ENCODE measurements at regions not wholly inside any gene's neighbourhood (a gene's known extent, or its start where the extent isn't known, plus 50 kb on each side); places are given as distances from the start of the nearest gene placed in this dataset.

- Histone ChIP-seq H3K9me3 (ENCODE audit: low read length) (no peaks in the 10 kb centered on the region), H3K27me3 (ENCODE audit: insufficient read depth, low read length) (no peaks in the 10 kb centered on the region), H3K4me3 (ENCODE audit: low read length) (no peak overlapping the region), H3K36me3 (ENCODE audit: insufficient read depth, low read length) (no peaks in the 10 kb centered on the region), H3K4me1 (ENCODE audit: insufficient read depth, low read length) (no peaks in the 10 kb centered on the region), H2AFZ (ENCODE audit: low read depth, low read length) (no peak overlapping the region)
Observed at GRCh38 chr14:47993883-47994282, 318.5 kb upstream of the MDGA2 start.

GRCh38 chr14:47988175-47988574, 312.8 kb upstream of the MDGA2 start:
- Histone ChIP-seq H3K36me3 (ENCODE audit: insufficient read depth, low read length) (no peaks in the 10 kb centered on the region), H3K9me3 (ENCODE audit: low read length) (no peaks in the 10 kb centered on the region), H3K4me1 (ENCODE audit: insufficient read depth, low read length) (no peaks in the 10 kb centered on the region), H3K4me3 (ENCODE audit: low read length) (no peak overlapping the region), H3K27me3 (ENCODE audit: insufficient read depth, low read length) (no peaks in the 10 kb centered on the region), H2AFZ (ENCODE audit: low read depth, low read length) (no peak overlapping the region)

- Histone ChIP-seq H3K36me3 (ENCODE audit: insufficient read depth, low read length) (no peaks in the 10 kb centered on the region), H3K4me1 (ENCODE audit: insufficient read depth, low read length) (no peaks in the 10 kb centered on the region), H3K9me3 (ENCODE audit: low read length) (no peaks in the 10 kb centered on the region), H3K4me3 (ENCODE audit: low read length) (no peak overlapping the region), H3K27me3 (ENCODE audit: insufficient read depth, low read length) (no peaks in the 10 kb centered on the region), H2AFZ (ENCODE audit: low read depth, low read length) (no peak overlapping the region)
Observed at GRCh38 chr14:47978871-47979270, 303.5 kb upstream of the MDGA2 start.

- Histone ChIP-seq H3K9me3 (ENCODE audit: low read length) (no peaks in the 10 kb centered on the region), H3K4me1 (ENCODE audit: insufficient read depth, low read length) (no peaks in the 10 kb centered on the region), H3K4me3 (ENCODE audit: low read length) (no peak overlapping the region), H2AFZ (ENCODE audit: low read depth, low read length) (no peak overlapping the region), H3K27me3 (ENCODE audit: insufficient read depth, low read length) (no peaks in the 10 kb centered on the region), H3K36me3 (ENCODE audit: insufficient read depth, low read length) (no peaks in the 10 kb centered on the region)
Observed at GRCh38 chr14:47976139-47976538, 300.7 kb upstream of the MDGA2 start.

GRCh38 chr14:47966076-47966810, 290.8 kb upstream of the MDGA2 start:
- H3K4me1 ChIP-seq (ENCODE audit: insufficient read depth, low read length), result peaks cover 2% of the 10 kb centered on the region
- H3K36me3 ChIP-seq (ENCODE audit: insufficient read depth, low read length), result no peaks in the 10 kb centered on the region
- no peak overlapping the region for H2AFZ ChIP-seq (ENCODE audit: low read depth, low read length)
- H3K27me3 ChIP-seq (ENCODE audit: insufficient read depth, low read length), result no peaks in the 10 kb centered on the region
- no peaks in the 10 kb centered on the region for H3K9me3 ChIP-seq (ENCODE audit: low read length)
- no peak overlapping the region for H3K4me3 ChIP-seq (ENCODE audit: low read length)

GRCh38 chr14:47961634-47962033, 286.2 kb upstream of the MDGA2 start:
- no peak overlapping the region for H3K4me3 ChIP-seq (ENCODE audit: low read length)
- no peaks in the 10 kb centered on the region for H3K27me3 ChIP-seq (ENCODE audit: insufficient read depth, low read length)
- H3K36me3 ChIP-seq (ENCODE audit: insufficient read depth, low read length), result no peaks in the 10 kb centered on the region
- peaks cover 2% of the 10 kb centered on the region for H3K4me1 ChIP-seq (ENCODE audit: insufficient read depth, low read length)
- peak overlapping the region; percentile 17 for H2AFZ ChIP-seq (ENCODE audit: low read depth, low read length)
- no peaks in the 10 kb centered on the region for H3K9me3 ChIP-seq (ENCODE audit: low read length)

- no peaks in the 10 kb centered on the region for H3K36me3 ChIP-seq (ENCODE audit: insufficient read depth, low read length)
- no peaks in the 10 kb centered on the region for H3K9me3 ChIP-seq (ENCODE audit: low read length)
- no peak overlapping the region for H3K4me3 ChIP-seq (ENCODE audit: low read length)
- no peaks in the 10 kb centered on the region for H3K27me3 ChIP-seq (ENCODE audit: insufficient read depth, low read length)
- no peak overlapping the region for H2AFZ ChIP-seq (ENCODE audit: low read depth, low read length)
- peaks cover 2% of the 10 kb centered on the region for H3K4me1 ChIP-seq (ENCODE audit: insufficient read depth, low read length)
Observed at GRCh38 chr14:47959740-47960139, 284.3 kb upstream of the MDGA2 start.

- Histone ChIP-seq H3K9me3 (ENCODE audit: low read length) (no peaks in the 10 kb centered on the region), H3K4me1 (ENCODE audit: insufficient read depth, low read length) (no peaks in the 10 kb centered on the region), H3K4me3 (ENCODE audit: low read length) (no peak overlapping the region), H2AFZ (ENCODE audit: low read depth, low read length) (no peak overlapping the region), H3K36me3 (ENCODE audit: insufficient read depth, low read length) (no peaks in the 10 kb centered on the region), H3K27me3 (ENCODE audit: insufficient read depth, low read length) (no peaks in the 10 kb centered on the region)
Observed at GRCh38 chr14:47949006-47949405, 273.6 kb upstream of the MDGA2 start.

- H3K36me3 ChIP-seq (ENCODE audit: insufficient read depth, low read length), result no peaks in the 10 kb centered on the region
- no peak overlapping the region for H2AFZ ChIP-seq (ENCODE audit: low read depth, low read length)
- H3K27me3 ChIP-seq (ENCODE audit: insufficient read depth, low read length), result no peaks in the 10 kb centered on the region
- no peaks in the 10 kb centered on the region for H3K9me3 ChIP-seq (ENCODE audit: low read length)
- H3K4me1 ChIP-seq (ENCODE audit: insufficient read depth, low read length), result no peaks in the 10 kb centered on the region
- no peak overlapping the region for H3K4me3 ChIP-seq (ENCODE audit: low read length)
Observed at GRCh38 chr14:47935332-47935731, 259.9 kb upstream of the MDGA2 start.

- H2AFZ ChIP-seq (ENCODE audit: low read depth, low read length), result no peak overlapping the region
- H3K36me3 ChIP-seq (ENCODE audit: insufficient read depth, low read length), result no peaks in the 10 kb centered on the region
- no peak overlapping the region for H3K4me3 ChIP-seq (ENCODE audit: low read length)
- no peaks in the 10 kb centered on the region for H3K4me1 ChIP-seq (ENCODE audit: insufficient read depth, low read length)
- no peaks in the 10 kb centered on the region for H3K27me3 ChIP-seq (ENCODE audit: insufficient read depth, low read length)
- H3K9me3 ChIP-seq (ENCODE audit: low read length), result no peaks in the 10 kb centered on the region
Observed at GRCh38 chr14:47929334-47929733, 253.9 kb upstream of the MDGA2 start.

- Histone ChIP-seq H3K4me1 (ENCODE audit: insufficient read depth, low read length) (no peaks in the 10 kb centered on the region), H3K9me3 (ENCODE audit: low read length) (no peaks in the 10 kb centered on the region), H3K27me3 (ENCODE audit: insufficient read depth, low read length) (no peaks in the 10 kb centered on the region), H3K4me3 (ENCODE audit: low read length) (no peak overlapping the region), H2AFZ (ENCODE audit: low read depth, low read length) (no peak overlapping the region), H3K36me3 (ENCODE audit: insufficient read depth, low read length) (no peaks in the 10 kb centered on the region)
Observed at GRCh38 chr14:47921133-47921532, 245.7 kb upstream of the MDGA2 start.

- H2AFZ ChIP-seq (ENCODE audit: low read depth, low read length), result no peak overlapping the region
- no peaks in the 10 kb centered on the region for H3K9me3 ChIP-seq (ENCODE audit: low read length)
- no peaks in the 10 kb centered on the region for H3K27me3 ChIP-seq (ENCODE audit: insufficient read depth, low read length)
- no peak overlapping the region for H3K4me3 ChIP-seq (ENCODE audit: low read length)
- no peaks in the 10 kb centered on the region for H3K4me1 ChIP-seq (ENCODE audit: insufficient read depth, low read length)
- no peaks in the 10 kb centered on the region for H3K36me3 ChIP-seq (ENCODE audit: insufficient read depth, low read length)
Observed at GRCh38 chr14:47919997-47920396, 244.6 kb upstream of the MDGA2 start.

GRCh38 chr14:47919334-47919846, 244.0 kb upstream of the MDGA2 start:
- Histone ChIP-seq H3K27me3 (ENCODE audit: insufficient read depth, low read length) (no peaks in the 10 kb centered on the region), H3K36me3 (ENCODE audit: insufficient read depth, low read length) (no peaks in the 10 kb centered on the region), H2AFZ (ENCODE audit: low read depth, low read length) (no peak overlapping the region)

More at GRCh38 chr14:47919334-47919846, 244.0 kb upstream of the MDGA2 start:
- Histone ChIP-seq H3K4me1 (ENCODE audit: insufficient read depth, low read length) (no peaks in the 10 kb centered on the region), H3K9me3 (ENCODE audit: low read length) (no peaks in the 10 kb centered on the region), H3K4me3 (ENCODE audit: low read length) (no peak overlapping the region)

Measured in neuron (in vitro differentiated cells).